Left lung (tissue), 4 donors: ENCODE measurements at regions not wholly inside any gene's neighbourhood (a gene's known extent, or its start where the extent isn't known, plus 50 kb on each side); places are given as distances from the start of the nearest gene placed in this dataset.

Source experiments
- ATAC-seq: fragments of 200-7000 bp; cut with Tn5 transposase; one replicate; pipeline ENCODE4 v1.9.1; 2020; ENCODE audit warnings: moderate library complexity
- DNase-seq, 4 donors: peaks; one replicate each; pipeline ENCODE4 v3.0.0-alpha.2; 2013 to 2020
- H3K27ac ChIP-seq, 2 donors: fragments of 200-600 bp; sonication (generic) in 1 of 2; one replicate each; pipeline versions ENCODE4 v1.5.0 to v1.8.0; 2020 to 2021
- H3K27me3 ChIP-seq, 2 donors: fragments of 200-600 bp; sonication (generic) in 1 of 2; one replicate each; pipeline versions ENCODE4 v1.5.0 to v1.8.0; 2020 to 2021
- H3K36me3 ChIP-seq, 2 donors: fragments of 200-600 bp; sonication (generic) in 1 of 2; one replicate each; pipeline versions ENCODE4 v1.5.0 to v1.8.0; 2020 to 2021
- H3K4me1 ChIP-seq, 2 donors: fragments of 200-600 bp; one replicate each; pipeline ENCODE4 v1.8.0; 2021
- H3K4me3 ChIP-seq, 2 donors: fragments of 200-600 bp; sonication (generic) in 1 of 2; one replicate each; pipeline versions ENCODE4 v1.5.0 to v1.8.0; 2020 to 2021; ENCODE audit warnings: mild to moderate bottlenecking in 1 of 2
- H3K9me3 ChIP-seq, 2 donors: fragments of 200-600 bp; sonication (generic) in 1 of 2; one replicate each; pipeline versions ENCODE4 v1.5.0 to v1.8.0; 2020 to 2021
- intact Hi-C, 2 donors: fragments of 100-400 bp; cut with DNase I; formaldehyde crosslinking; loops; one replicate each; pipeline versions ENCODE4 v1.11.2 to v1.14.2; 2022
- TF ChIP-seq, protein P1 (sequence below), 2 donors: fragments of 200-600 bp; sonication (generic) in 1 of 2; IDR thresholded peaks; one replicate each; pipeline versions ENCODE4 v1.5.0 to v1.8.0; 2021; ENCODE audit warnings: antibody characterized with exemption in 2 of 2
- donor health status: DM: no; HTN: yes; CAD: no.
- donor health status: DM: no; HTN: no; CAD: no.

DNA sequence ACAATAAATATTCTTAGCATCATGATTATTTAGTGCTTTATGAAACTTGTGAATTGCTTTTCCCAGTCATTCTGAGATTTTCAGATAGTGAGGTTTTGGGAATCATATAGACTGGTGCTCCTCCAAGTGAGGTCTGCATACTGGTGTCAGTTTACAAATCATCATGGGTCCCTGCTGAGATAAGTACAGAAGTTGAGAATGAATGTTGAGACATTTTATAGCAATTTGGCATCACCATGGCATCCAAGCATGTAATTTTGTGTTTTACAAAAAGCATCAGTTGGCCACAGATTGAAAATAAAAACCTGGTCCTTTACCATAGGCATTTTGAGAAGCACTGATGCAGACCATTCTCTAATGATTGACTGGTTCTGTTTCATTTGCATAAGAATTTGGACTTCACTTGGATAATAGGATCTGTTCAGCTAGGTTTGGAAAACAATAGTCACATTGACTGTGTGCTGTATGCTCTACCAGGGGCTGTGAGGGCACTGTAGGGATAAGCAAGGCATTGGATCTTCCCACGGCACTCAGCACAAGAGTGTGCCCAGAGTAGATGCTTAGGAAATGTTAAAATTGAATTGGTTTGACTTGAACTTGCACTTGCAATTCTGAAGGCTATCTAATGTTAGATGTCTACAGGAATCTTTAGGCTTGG is 79.0 kb upstream of the JUN start:
- no peaks in the 10 kb centered on the region for H3K9me3 ChIP-seq
- intact Hi-C loops, result no loop called here
- no peak overlapping the region for H3K4me3 ChIP-seq
- H3K4me1 ChIP-seq, result no peaks in the 10 kb centered on the region
- H3K27ac ChIP-seq, result no peak overlapping the region
- H3K36me3 ChIP-seq, result no peaks in the 10 kb centered on the region
- TF ChIP-seq, protein P1, sequence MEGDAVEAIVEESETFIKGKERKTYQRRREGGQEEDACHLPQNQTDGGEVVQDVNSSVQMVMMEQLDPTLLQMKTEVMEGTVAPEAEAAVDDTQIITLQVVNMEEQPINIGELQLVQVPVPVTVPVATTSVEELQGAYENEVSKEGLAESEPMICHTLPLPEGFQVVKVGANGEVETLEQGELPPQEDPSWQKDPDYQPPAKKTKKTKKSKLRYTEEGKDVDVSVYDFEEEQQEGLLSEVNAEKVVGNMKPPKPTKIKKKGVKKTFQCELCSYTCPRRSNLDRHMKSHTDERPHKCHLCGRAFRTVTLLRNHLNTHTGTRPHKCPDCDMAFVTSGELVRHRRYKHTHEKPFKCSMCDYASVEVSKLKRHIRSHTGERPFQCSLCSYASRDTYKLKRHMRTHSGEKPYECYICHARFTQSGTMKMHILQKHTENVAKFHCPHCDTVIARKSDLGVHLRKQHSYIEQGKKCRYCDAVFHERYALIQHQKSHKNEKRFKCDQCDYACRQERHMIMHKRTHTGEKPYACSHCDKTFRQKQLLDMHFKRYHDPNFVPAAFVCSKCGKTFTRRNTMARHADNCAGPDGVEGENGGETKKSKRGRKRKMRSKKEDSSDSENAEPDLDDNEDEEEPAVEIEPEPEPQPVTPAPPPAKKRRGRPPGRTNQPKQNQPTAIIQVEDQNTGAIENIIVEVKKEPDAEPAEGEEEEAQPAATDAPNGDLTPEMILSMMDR (IDR thresholded peaks at IDR 0.05), result no peak
- H3K27me3 ChIP-seq, result no peaks in the 10 kb centered on the region
- ATAC-seq (no peak), DNase-seq (no peak)

DNA sequence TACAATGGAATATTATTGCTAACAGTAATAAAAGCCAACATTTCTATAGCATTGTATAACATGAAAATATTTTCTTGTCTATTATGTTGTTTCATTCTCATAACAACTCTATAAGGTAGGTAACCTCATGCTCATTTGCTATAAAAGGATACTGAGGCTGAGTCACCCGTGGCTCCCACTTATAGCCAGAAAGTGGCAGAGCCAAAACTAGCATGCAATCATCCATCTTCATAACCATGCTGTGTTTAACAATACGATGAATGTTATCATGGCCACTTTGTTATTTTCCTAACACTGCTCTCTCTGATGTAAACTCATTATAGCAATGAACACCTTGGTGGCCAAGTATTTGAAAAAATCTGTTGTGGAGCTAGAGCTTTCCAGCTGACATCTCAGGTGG is 80.8 kb upstream of the JUN start:
- Histone ChIP-seq H3K4me3 (no peak overlapping the region), H3K27me3 (no peaks in the 10 kb centered on the region), H3K27ac (no peak overlapping the region), H3K36me3 (no peaks in the 10 kb centered on the region), H3K4me1 (no peaks in the 10 kb centered on the region), H3K9me3 (no peaks in the 10 kb centered on the region)
- DNase-seq (no peak), ATAC-seq (no peak)
- TF ChIP-seq, protein P1 (IDR thresholded peaks at IDR 0.05), result no peak
- intact Hi-C loops, result no loop called here

DNA sequence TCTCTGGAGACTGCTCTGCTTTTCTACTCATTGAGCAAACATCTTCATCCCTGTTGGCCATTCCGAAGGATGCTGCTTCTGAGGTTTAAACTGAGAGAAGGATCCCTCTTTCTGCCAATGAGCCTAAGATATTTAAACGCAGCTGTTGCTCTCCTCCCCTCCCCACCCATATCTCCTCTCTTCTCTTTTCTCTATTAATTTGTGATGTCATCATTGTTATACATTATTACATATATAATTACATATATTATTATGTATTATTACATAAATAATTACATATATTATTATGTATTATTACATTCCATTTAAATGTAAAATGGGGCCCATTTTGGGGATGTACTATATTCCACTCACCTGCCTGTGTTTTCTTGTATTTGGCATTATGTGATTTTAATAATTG is 82.7 kb upstream of the JUN start:
- ATAC-seq (no peak), DNase-seq (no peak)
- Histone ChIP-seq H3K27ac (no peak overlapping the region), H3K27me3 (no peaks in the 10 kb centered on the region), H3K36me3 (no peaks in the 10 kb centered on the region), H3K9me3 (no peaks in the 10 kb centered on the region), H3K4me3 (no peak overlapping the region), H3K4me1 (no peaks in the 10 kb centered on the region)
- intact Hi-C loops, result no loop called here
- TF ChIP-seq, protein P1 (IDR thresholded peaks at IDR 0.05), result no peak

DNA sequence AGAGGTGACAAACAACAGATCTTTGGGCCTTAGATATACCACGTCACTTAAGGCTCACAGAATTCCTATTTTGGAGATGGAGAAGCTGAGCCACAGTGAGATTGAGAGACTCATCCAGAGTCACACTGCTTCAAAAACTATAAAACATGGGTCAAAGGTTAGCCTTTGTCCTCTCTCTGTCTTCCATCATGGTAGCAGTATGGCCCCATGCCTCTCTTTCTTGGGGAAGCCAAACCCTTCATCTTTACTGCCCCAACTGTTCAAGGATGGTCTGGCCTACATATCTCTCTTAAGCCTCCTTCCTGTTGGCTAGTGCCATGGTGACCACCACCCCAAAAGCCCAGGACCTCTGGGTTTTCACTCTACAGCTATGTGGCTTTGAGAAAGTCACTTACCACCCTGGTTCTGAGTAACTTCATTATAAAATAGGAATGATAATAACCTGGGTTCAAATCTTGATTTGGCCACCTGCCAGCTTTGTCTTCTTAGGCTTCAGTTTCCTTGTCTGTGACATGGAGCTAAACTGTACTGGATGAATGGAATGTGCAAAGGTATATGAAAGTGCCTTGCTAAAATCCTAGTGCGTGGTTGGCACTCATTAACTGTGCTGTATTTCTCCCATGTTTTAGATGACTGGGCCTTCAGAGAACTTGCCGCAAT is 85.9 kb upstream of the JUN start:
- intact Hi-C loops, result no loop called here
- H3K27me3 ChIP-seq, result no peaks in the 10 kb centered on the region
- no peak overlapping the region for H3K27ac ChIP-seq
- ATAC-seq (no peak), DNase-seq (no peak)
- no peaks in the 10 kb centered on the region for H3K9me3 ChIP-seq
- H3K36me3 ChIP-seq, result no peaks in the 10 kb centered on the region
- H3K4me3 ChIP-seq, result no peak overlapping the region
- peaks cover 6 to 13% of the 10 kb centered on the region in 2 donors for H3K4me1 ChIP-seq
- TF ChIP-seq, protein P1 (IDR thresholded peaks at IDR 0.05), result no peak

DNA sequence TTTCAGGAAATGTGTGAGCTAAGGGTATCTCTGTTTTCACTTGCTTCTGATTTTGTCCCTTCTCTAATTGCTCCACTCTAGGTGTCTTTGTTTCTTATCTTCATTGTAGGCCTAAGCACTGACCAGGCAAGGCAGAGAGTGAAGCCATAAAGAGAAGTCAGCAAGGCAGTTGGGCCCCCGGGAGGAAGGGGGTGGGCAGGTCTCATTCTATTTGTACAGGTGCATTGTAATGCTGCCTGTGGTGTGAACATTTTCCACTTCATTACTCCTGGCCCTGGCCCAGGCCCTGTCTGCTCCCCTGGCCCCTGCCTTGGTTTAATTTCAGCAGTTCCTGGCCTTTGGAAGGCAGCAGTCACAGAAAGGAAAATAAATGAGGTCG is 86.4 kb upstream of the JUN start:
- TF ChIP-seq, protein P1 (IDR thresholded peaks at IDR 0.05), result no peak
- ATAC-seq (no peak), DNase-seq (peak in 1 of 4 donors; percentile 52)
- Histone ChIP-seq H3K27ac (no peak overlapping the region), H3K4me3 (no peak overlapping the region), H3K27me3 (no peaks in the 10 kb centered on the region), H3K36me3 (no peaks in the 10 kb centered on the region), H3K4me1 (peaks cover 9 to 18% of the 10 kb centered on the region in 2 donors), H3K9me3 (no peaks in the 10 kb centered on the region)
- intact Hi-C loops, result no loop called here
